Endothelial cell of umbilical vein (primary cell): ENCODE measurements at regions not wholly inside any gene's neighbourhood (a gene's known extent, or its start where the extent isn't known, plus 50 kb on each side); places are given as distances from the start of the nearest gene placed in this dataset.

Experiments used
- CTCF ChIP-seq, 2 donors: IDR thresholded peaks; 1 replicate in 1 of 2; 2 replicates in 1 of 2; pipeline ENCODE4 v1.5.1; 2011; ENCODE audit warnings: low read length in 2 of 2, mild to moderate bottlenecking in 2 of 2, moderate library complexity in 2 of 2, control low read depth in 1 of 2, inconsistent platforms in 1 of 2, low read depth in 1 of 2; ENCODE audit not compliant: insufficient read depth in 1 of 2; ENCODE audit errors: extremely low read depth in 1 of 2
- MAX ChIP-seq: IDR thresholded peaks from 2 replicates; pipeline ENCODE4 v1.6.1; 2011; ENCODE audit not compliant: insufficient read depth, insufficient read length

- no peak for TF ChIP-seq CTCF (IDR thresholded peaks at IDR 0.05; ENCODE audit: extremely low read depth in 1 of 2, insufficient read depth in 1 of 2, low read depth in 1 of 2, low read length in 2 of 2)
- no peak for TF ChIP-seq MAX
These were observed 92.8 kb upstream of the CACNA1E start for GRCh38 chr1:181390410-181391077.
